Chondrocyte (in vitro differentiated cells): ENCODE measurements at regions not wholly inside any gene's neighbourhood (a gene's known extent, or its start where the extent isn't known, plus 50 kb on each side); places are given as distances from the start of the nearest gene placed in this dataset.

Source experiments
- DNase-seq: peaks from one replicate; pipeline ENCODE4 v3.0.0; 2021; ENCODE audit warnings: mixed read lengths, low spot score
- H3K27ac Mint-ChIP-seq: one replicate; pipeline ENCODE4 v1.8.0; 2021; ENCODE audit warnings: mild to moderate bottlenecking, moderate library complexity, mixed read lengths; ENCODE audit not compliant: unreplicated experiment
- H3K27me3 Mint-ChIP-seq: 2 replicates; pipeline ENCODE4 v1.8.0; 2021; ENCODE audit warnings: low read depth, mixed read lengths
- H3K36me3 Mint-ChIP-seq: 2 replicates; pipeline ENCODE4 v1.8.0; 2021; ENCODE audit warnings: low read depth, mixed read lengths
- H3K4me1 Mint-ChIP-seq: 2 replicates; pipeline ENCODE4 v1.8.0; 2021; ENCODE audit warnings: low read depth, mild to moderate bottlenecking, mixed read lengths
- H3K4me3 Mint-ChIP-seq: one replicate; pipeline ENCODE4 v1.8.0; 2021; ENCODE audit warnings: mild to moderate bottlenecking, moderate library complexity, mixed read lengths; ENCODE audit not compliant: unreplicated experiment
- H3K9me3 Mint-ChIP-seq: 2 replicates; pipeline ENCODE4 v1.8.0; 2021; ENCODE audit warnings: low read depth, mixed read lengths
- CTCF ChIP-seq: fragments of 200-600 bp; sonication (generic); IDR thresholded peaks from 2 replicates; pipeline ENCODE4 v1.5.0; 2021; ENCODE audit warnings: antibody characterized with exemption, mild to moderate bottlenecking, moderate library complexity

GRCh38 chr3:135348690-135349089, 553.6 kb downstream of the EPHB1 start:
- TF ChIP-seq CTCF: no peak
- peaks cover 3% of the 10 kb centered on the region for H3K9me3 Mint-ChIP-seq
- no peaks in the 10 kb centered on the region for H3K4me1 Mint-ChIP-seq
- H3K27me3 Mint-ChIP-seq: peaks cover 5% of the 10 kb centered on the region
- DNase-seq: no peak
- no peak overlapping the region for H3K4me3 Mint-ChIP-seq
- no peaks in the 10 kb centered on the region for H3K36me3 Mint-ChIP-seq
- H3K27ac Mint-ChIP-seq: no peak overlapping the region

DNA sequence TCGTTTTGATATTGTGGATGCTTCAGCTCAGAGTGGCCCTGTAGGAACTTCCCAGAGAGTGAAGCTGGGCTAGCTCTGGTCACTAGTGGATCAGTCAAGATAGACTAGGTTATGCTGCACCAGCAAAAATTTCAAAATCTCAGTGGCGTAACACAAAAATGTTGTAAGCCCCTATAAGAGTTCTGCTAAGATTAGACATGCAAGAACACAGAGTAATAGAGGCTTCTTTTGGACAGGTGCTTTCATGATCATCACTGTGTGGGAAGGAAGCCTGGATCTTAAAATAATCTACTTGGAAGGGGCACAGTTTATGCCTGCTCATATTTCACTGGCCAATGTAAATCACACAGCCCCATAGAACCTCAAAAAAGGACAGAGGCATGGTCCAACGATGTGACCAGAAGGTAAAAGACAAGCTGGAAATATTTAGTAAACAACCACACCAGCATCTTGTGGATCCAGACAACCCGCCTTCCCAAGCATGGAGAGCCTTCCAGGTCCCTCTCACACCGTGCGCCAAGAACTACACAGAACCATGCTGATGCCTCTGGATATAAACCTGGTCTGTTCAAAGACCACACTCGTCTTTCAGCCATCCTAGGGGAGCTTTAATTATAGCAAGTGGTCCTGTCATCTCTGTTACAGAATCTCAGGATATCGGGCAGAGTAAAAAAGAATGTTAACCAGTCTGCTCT, 554.3 kb downstream of the EPHB1 start:
- Mint-ChIP-seq H3K27me3 (peaks cover 5% of the 10 kb centered on the region), H3K4me1 (no peaks in the 10 kb centered on the region), H3K9me3 (peaks cover 7% of the 10 kb centered on the region), H3K27ac (no peak overlapping the region), H3K36me3 (no peaks in the 10 kb centered on the region), H3K4me3 (no peak overlapping the region)
- no peak for DNase-seq
- TF ChIP-seq CTCF: no peak

DNA sequence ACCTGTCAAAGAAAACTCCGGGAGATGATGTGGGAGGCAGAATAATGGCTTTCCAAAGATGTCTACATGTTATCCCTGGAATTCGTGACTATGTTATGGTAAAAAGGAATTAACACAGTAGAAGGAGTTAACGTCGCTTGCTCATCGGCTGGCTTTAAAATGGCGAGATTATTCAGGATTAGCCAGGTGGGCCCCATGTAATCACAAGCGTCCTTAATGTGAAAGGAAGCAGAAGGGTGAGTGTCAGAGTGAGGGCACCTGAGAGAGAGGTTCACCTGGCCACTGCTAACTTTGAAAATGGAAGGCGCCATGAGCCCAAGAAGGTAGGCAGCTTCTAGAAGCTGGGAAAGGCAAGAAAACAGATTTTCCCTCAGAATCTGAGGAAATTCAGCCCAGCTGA, 557.2 kb downstream of the EPHB1 start:
- H3K27ac Mint-ChIP-seq: no peak overlapping the region
- H3K4me3 Mint-ChIP-seq: no peak overlapping the region

DNA sequence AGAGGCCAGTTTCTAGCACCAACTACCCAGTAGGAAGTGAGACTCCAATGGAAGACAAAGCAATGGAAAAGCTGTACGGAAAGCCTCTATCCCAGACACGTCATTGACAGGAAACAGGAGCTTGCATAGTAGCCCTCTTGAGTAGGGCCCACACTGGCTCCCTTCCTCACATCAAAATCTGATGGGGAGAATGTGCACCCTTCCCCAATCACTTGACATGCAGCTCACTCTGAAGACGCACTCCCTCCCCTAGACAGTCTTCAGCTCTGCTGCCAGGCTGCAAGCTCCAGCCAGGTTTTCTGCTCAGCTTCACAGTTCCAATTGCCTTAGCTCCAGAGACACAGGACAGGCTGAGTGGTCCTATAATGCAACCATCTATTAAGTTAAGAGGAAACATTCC, 567.8 kb downstream of the EPHB1 start:
- H3K9me3 Mint-ChIP-seq: no peaks in the 10 kb centered on the region
- no peaks in the 10 kb centered on the region for H3K36me3 Mint-ChIP-seq

More for the DNA sequence above, 557.2 kb downstream of the EPHB1 start:
- Mint-ChIP-seq H3K4me1 (no peaks in the 10 kb centered on the region), H3K36me3 (no peaks in the 10 kb centered on the region), H3K9me3 (peaks cover 11% of the 10 kb centered on the region), H3K27me3 (peaks cover 5% of the 10 kb centered on the region)
- no peak for DNase-seq
- TF ChIP-seq CTCF: no peak

GRCh38 chr3:135364676-135365075, 569.6 kb downstream of the EPHB1 start:
- no peak for TF ChIP-seq CTCF
- no peak overlapping the region for H3K4me3 Mint-ChIP-seq
- no peaks in the 10 kb centered on the region for H3K27me3 Mint-ChIP-seq
- no peaks in the 10 kb centered on the region for H3K9me3 Mint-ChIP-seq
- H3K27ac Mint-ChIP-seq: no peak overlapping the region
- no peaks in the 10 kb centered on the region for H3K36me3 Mint-ChIP-seq
- H3K4me1 Mint-ChIP-seq: no peaks in the 10 kb centered on the region
- DNase-seq: no peak

More for the DNA sequence above, 567.8 kb downstream of the EPHB1 start:
- H3K4me3 Mint-ChIP-seq: no peak overlapping the region
- H3K27me3 Mint-ChIP-seq: no peaks in the 10 kb centered on the region
- no peak for DNase-seq
- no peak for TF ChIP-seq CTCF
- no peak overlapping the region for H3K27ac Mint-ChIP-seq
- H3K4me1 Mint-ChIP-seq: no peaks in the 10 kb centered on the region
